SK-N-SH treated with all-trans-retinoic acid at 6 μM for 48 hours (cell line): ENCODE measurements at regions not wholly inside any gene's neighbourhood (a gene's known extent, or its start where the extent isn't known, plus 50 kb on each side); places are given as distances from the start of the nearest gene placed in this dataset.

ENCODE experiments used
- ARNTL ChIP-seq: fragments of 450-650 bp; formaldehyde crosslinking; IDR thresholded peaks from 2 replicates; pipeline ENCODE4 v1.5.0; 2020; ENCODE audit warnings: low read depth, mild to moderate bottlenecking, moderate library complexity, borderline replicate concordance
- BACH2 ChIP-seq: fragments of 250-450 bp; sonication (Bioruptor Pico); IDR thresholded peaks from 2 replicates; pipeline ENCODE4 v1.9.0; 2021; ENCODE audit warnings: mild to moderate bottlenecking, borderline replicate concordance
- CREB5 ChIP-seq: fragments of 250-450 bp; sonication (Bioruptor Pico); IDR thresholded peaks from 2 replicates; pipeline ENCODE4 v1.5.1; 2020; ENCODE audit warnings: low read depth, mild to moderate bottlenecking, moderate library complexity
- ESRRG ChIP-seq: fragments of 250-450 bp; sonication (Bioruptor Pico); IDR thresholded peaks from 2 replicates; pipeline ENCODE4 v1.6.1; 2021; ENCODE audit warnings: mild to moderate bottlenecking
- ISL1 ChIP-seq: fragments of 250-450 bp; sonication (Bioruptor Pico); IDR thresholded peaks from 2 replicates; pipeline ENCODE4 v2.1.2; 2022; ENCODE audit warnings: mild to moderate bottlenecking, moderate library complexity
- OSR1 ChIP-seq: fragments of 250-450 bp; sonication (Bioruptor Pico); IDR thresholded peaks from 2 replicates; pipeline ENCODE4 v1.8.0; 2022; ENCODE audit warnings: moderate library complexity, mild to moderate bottlenecking, inconsistent platforms
- RARB ChIP-seq: fragments of 250-450 bp; sonication (Bioruptor Pico); IDR thresholded peaks from 2 replicates; pipeline ENCODE4 v1.8.0; 2021; ENCODE audit warnings: mild to moderate bottlenecking, moderate library complexity
- TSHZ2 ChIP-seq: fragments of 250-450 bp; sonication (Bioruptor Pico); IDR thresholded peaks from 2 replicates; pipeline ENCODE4 v1.5.0; 2020; ENCODE audit warnings: mild to moderate bottlenecking, moderate library complexity
- ZFP3 ChIP-seq: fragments of 250-450 bp; sonication (Bioruptor Pico); IDR thresholded peaks from 2 replicates; pipeline ENCODE4 v1.5.0; 2020; ENCODE audit warnings: mild to moderate bottlenecking, moderate library complexity
- ZFP30 ChIP-seq: fragments of 450-650 bp; formaldehyde crosslinking; IDR thresholded peaks from 2 replicates; pipeline ENCODE4 v1.5.0; 2022; ENCODE audit warnings: mild to moderate bottlenecking, moderate library complexity
- TF ChIP-seq, protein P1 (sequence below): fragments of 250-450 bp; sonication (Bioruptor Pico); IDR thresholded peaks from 2 replicates; pipeline ENCODE4 v1.8.0; 2020; ENCODE audit warnings: mild to moderate bottlenecking, moderate library complexity, borderline replicate concordance

DNA sequence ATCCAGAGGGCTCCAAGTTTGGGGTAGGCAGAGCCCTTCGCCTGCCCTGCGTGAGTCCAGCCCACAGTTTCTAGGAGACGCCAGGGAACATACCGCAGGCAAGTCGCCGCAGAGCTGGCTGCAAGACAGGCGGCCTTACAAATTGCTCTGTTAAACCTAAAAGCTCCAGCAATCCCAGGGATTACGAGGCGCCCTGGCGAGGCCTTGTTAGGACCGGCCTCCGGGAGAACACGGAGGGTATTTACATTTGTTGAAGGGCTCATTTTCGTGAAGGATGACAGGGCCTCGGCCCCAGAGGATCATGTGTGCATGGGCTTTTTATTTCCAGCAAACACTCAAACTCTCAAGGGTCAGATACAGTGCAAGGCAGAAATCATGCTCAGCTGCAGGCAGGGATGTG lies 77.6 kb upstream of the FOXF1 start:
- no peak for TF ChIP-seq ZFP30 (CRISPR knock-in tag)
- TF ChIP-seq ZFP3 (CRISPR knock-in tag): no peak
- no peak for TF ChIP-seq BACH2 (CRISPR knock-in tag)
- TF ChIP-seq ARNTL (CRISPR knock-in tag): no peak
- no peak for TF ChIP-seq CREB5 (CRISPR knock-in tag)
- TF ChIP-seq, protein P1, sequence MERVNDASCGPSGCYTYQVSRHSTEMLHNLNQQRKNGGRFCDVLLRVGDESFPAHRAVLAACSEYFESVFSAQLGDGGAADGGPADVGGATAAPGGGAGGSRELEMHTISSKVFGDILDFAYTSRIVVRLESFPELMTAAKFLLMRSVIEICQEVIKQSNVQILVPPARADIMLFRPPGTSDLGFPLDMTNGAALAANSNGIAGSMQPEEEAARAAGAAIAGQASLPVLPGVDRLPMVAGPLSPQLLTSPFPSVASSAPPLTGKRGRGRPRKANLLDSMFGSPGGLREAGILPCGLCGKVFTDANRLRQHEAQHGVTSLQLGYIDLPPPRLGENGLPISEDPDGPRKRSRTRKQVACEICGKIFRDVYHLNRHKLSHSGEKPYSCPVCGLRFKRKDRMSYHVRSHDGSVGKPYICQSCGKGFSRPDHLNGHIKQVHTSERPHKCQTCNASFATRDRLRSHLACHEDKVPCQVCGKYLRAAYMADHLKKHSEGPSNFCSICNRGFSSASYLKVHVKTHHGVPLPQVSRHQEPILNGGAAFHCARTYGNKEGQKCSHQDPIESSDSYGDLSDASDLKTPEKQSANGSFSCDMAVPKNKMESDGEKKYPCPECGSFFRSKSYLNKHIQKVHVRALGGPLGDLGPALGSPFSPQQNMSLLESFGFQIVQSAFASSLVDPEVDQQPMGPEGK (CRISPR knock-in tag): no peak
- TF ChIP-seq RARB: no peak
- no peak for TF ChIP-seq ISL1 (CRISPR knock-in tag)
- no peak for TF ChIP-seq OSR1
- TF ChIP-seq ESRRG (CRISPR knock-in tag): no peak
- no peak for TF ChIP-seq TSHZ2 (CRISPR knock-in tag)
